Stimulated activated effector memory CD8-positive, alpha-beta T cell treated with anti-CD3 and anti-CD28 coated beads, Interleukin-12 subunit alpha, Interleukin-12 subunit beta, amount 100 ng/mL, for 72 hours (primary cell): ENCODE measurements at regions not wholly inside any gene's neighbourhood (a gene's known extent, or its start where the extent isn't known, plus 50 kb on each side); places are given as distances from the start of the nearest gene placed in this dataset.

Source experiments
- ATAC-seq: fragments of 150-1000 bp; cut with Tn5 transposase; 2 replicates; pipeline ENCODE4 v1.10.0; 2021
- DNase-seq, 2 donors: peaks; one replicate each; pipeline ENCODE4 v3.0.0; 2021 to 2022; ENCODE audit warnings: low spot score in 2 of 2
- H3K27ac Mint-ChIP-seq: one replicate; pipeline ENCODE4 v1.8.0; 2022; ENCODE audit warnings: mild to moderate bottlenecking, mixed read lengths
- H3K36me3 Mint-ChIP-seq: one replicate; pipeline ENCODE4 v1.8.0; 2022; ENCODE audit warnings: mild to moderate bottlenecking, mixed read lengths
- H3K4me1 Mint-ChIP-seq: one replicate; pipeline ENCODE4 v1.8.0; 2022; ENCODE audit warnings: mixed read lengths
- H3K4me3 Mint-ChIP-seq: one replicate; pipeline ENCODE4 v1.8.0; 2022; ENCODE audit warnings: mild to moderate bottlenecking, mixed read lengths
- H3K9me3 Mint-ChIP-seq: one replicate; pipeline ENCODE4 v1.8.0; 2022; ENCODE audit warnings: mixed read lengths

DNA sequence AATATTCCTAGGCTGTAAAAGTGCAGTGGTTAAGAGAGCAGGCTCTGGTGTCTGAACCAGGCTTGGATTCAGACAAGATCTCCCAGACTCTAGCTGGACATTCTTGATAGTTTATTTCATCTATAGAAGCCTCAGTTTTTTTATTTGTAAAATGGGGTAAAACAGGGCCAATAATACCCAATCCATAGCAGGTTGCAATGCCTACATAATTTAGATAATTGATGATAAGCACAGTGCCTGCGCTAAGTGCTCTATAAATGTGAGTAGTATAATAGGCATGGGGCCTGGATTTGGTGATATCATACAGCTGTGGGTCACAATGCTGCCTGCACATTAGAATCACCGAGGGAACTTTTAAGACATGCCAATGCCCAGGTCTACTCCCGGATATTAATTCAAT, 603.5 kb downstream of the ISL1 start:
- Mint-ChIP-seq H3K9me3 (peaks cover 2% of the 10 kb centered on the region), H3K27ac (no peak overlapping the region)

DNA sequence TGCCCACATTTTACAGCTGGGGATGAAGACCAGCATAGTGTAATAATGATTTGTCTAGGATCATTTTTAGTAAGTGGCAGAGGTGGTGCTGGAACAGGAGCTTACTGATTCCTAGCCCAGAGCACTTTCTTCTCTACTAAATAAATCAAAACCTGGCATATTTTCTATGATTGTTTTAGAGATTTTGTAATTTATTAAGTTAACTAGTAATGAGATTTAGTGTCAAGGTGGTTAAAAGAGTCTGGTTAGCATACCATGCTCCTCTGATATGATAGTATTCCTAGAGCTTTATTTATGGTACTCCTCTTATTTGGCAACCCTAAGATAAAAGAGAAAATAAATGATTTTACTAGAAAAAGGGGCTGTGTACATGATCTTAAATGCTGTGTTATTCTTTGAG, 604.0 kb downstream of the ISL1 start:
- H3K27ac Mint-ChIP-seq, result no peak overlapping the region
- no peak for ATAC-seq
- no peak overlapping the region for H3K4me3 Mint-ChIP-seq

More for the DNA sequence above, 603.5 kb downstream of the ISL1 start:
- Mint-ChIP-seq H3K4me1 (no peaks in the 10 kb centered on the region), H3K36me3 (no peaks in the 10 kb centered on the region), H3K4me3 (no peak overlapping the region)
- DNase-seq (no peak), ATAC-seq (no peak)

DNA sequence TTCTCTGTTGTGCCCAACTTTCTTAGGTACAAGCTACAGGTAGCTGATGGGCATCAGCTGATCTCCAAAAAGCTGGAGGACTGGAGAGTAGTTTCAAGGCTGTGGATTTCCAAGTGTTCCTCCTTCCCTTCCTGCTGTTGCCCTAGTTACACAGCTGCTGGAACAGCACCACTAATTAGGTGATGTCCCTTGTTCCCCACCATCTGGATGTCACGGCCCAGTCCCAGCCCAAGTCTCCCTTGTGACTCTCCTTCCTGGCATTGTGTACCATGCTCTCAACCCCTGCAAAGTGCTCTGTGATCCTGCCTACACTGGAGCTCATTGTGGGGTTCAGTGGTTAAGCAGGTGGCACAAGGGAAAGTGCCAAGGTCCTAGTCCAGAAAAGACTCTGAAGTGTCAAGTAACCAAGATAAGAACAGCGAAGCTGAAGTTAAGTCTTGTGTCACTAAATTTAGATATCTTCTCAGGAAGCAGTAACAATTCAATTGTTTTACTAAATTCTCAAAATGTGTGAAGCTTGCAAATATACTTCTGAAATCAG, 604.5 kb downstream of the ISL1 start:
- H3K27ac Mint-ChIP-seq, result no peak overlapping the region
- no peak for ATAC-seq
- H3K4me3 Mint-ChIP-seq, result no peak overlapping the region
- no peaks in the 10 kb centered on the region for H3K36me3 Mint-ChIP-seq
- no peaks in the 10 kb centered on the region for H3K4me1 Mint-ChIP-seq
- no peak for DNase-seq
- peaks cover 5% of the 10 kb centered on the region for H3K9me3 Mint-ChIP-seq

More for the DNA sequence above, 604.0 kb downstream of the ISL1 start:
- no peak for DNase-seq
- peaks cover 2% of the 10 kb centered on the region for H3K9me3 Mint-ChIP-seq
- H3K36me3 Mint-ChIP-seq, result no peaks in the 10 kb centered on the region
- H3K4me1 Mint-ChIP-seq, result no peaks in the 10 kb centered on the region

DNA sequence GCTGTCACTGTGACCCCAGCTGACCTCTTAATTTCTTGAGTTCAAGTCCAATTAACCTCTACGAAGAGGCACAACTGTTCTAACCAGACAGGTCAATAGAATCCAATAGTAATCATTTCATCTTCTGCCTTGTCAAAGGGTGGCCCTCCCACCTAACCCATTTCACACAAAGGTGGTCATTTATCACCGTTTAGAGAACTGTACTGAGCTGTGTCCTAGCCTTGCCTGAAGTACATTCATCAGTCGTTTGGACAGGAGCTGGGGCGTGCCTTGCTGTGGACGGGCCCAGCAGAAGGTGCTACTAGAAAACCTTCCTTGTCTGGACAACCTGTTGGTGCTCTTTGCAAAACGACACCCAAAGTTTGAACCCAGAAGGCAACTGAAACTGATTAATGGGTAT, 605.4 kb downstream of the ISL1 start:
- no peak overlapping the region for H3K4me3 Mint-ChIP-seq
- H3K27ac Mint-ChIP-seq, result no peak overlapping the region
- H3K36me3 Mint-ChIP-seq, result no peaks in the 10 kb centered on the region
- DNase-seq (no peak), ATAC-seq (no peak)
- H3K9me3 Mint-ChIP-seq, result peaks cover 9% of the 10 kb centered on the region
- H3K4me1 Mint-ChIP-seq, result no peaks in the 10 kb centered on the region

DNA sequence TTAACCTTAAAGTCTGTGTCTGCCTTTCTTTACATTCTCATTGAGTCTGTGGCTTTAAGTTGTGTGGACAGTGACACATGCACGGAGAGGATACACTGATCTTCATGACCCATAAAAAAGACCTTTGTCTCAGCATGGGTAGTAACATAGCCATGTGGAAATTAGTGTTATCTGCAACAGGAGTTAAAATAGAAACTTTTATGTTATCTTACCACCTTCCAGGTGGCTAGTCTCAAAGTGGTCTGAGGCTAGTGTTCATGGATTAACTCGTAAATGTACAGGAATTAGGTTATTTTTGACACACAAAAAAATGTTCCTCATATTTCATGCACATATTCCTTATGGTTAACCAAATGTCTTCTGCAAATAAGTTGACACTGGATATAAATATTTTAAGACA, 607.0 kb downstream of the ISL1 start:
- Mint-ChIP-seq H3K36me3 (no peaks in the 10 kb centered on the region), H3K4me3 (no peak overlapping the region), H3K4me1 (no peaks in the 10 kb centered on the region), H3K9me3 (peaks cover 11% of the 10 kb centered on the region), H3K27ac (no peak overlapping the region)
- DNase-seq, result no peak
- no peak for ATAC-seq

DNA sequence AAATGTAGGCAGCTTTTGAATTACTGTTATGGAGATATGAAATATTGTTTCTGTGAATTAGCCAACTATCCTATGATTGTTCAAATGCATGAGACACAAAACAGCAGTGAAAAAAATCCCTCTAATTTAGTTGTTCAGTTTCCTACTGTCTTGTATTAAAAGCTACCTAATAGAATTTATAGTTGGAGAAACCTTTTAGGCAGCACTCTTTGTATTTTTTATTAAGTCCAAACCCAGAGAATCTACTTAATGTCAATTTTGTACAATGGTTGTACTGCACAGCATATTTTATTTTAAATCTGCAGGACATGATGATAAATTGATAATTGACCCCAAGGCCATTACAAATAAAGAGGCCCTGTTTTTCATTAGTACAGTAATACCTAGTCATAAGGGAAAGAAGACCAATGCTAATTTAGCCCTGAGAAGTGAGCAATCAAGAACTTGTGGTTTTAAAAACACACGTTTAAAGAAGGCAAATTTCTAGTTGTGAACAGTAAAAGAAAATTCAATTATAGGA, 607.5 kb downstream of the ISL1 start:
- no peak overlapping the region for H3K4me3 Mint-ChIP-seq
- H3K4me1 Mint-ChIP-seq, result no peaks in the 10 kb centered on the region
- H3K27ac Mint-ChIP-seq, result no peak overlapping the region
- peaks cover 13% of the 10 kb centered on the region for H3K9me3 Mint-ChIP-seq
- ATAC-seq (no peak), DNase-seq (no peak)
- no peaks in the 10 kb centered on the region for H3K36me3 Mint-ChIP-seq

DNA sequence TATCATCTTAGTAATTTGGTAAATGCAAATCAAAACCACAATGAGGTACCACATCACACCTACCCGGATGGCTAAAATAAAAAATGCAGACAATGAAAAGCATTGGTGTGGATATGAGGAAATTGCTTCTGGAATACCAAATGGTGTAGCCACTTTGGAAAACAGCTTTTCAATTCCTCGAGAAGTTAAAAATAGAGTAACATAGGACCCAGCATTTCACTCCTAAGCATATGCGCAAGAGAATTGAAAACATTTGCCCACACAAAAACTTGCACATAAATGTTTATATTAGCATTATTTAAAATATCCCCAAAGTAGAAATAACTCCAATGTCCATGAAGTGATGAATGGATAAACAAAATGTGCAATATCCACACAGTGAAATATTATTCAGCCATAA, 608.7 kb downstream of the ISL1 start:
- no peak for DNase-seq
- Mint-ChIP-seq H3K4me1 (no peaks in the 10 kb centered on the region), H3K9me3 (peaks cover 16% of the 10 kb centered on the region), H3K4me3 (no peak overlapping the region), H3K27ac (no peak overlapping the region), H3K36me3 (no peaks in the 10 kb centered on the region)
- no peak for ATAC-seq

DNA sequence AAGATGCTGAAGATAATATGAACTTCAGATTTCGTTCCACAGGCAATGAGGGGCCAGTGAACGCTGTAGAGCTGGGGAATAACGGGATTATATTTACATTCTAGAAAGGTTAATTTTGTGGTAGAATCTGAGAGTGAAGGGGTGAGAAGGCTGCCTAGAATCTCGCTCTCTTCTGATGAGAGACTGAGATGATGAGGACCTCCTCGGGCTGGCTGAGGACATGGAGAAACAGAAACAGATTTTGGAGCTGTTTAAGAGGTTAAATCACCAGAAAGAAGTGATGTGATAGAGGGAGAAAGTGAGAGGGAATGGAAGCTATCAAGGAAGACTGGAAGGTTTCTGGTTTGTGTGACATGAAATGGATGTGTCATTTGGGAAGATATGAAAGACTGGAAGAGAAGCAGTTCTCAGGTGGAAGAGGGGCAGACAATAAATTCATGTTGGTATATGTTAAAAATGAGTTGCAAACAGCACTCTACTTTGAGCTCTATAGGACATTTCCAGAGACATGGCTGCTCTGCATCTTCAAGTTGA, 612.6 kb downstream of the ISL1 start:
- Mint-ChIP-seq H3K36me3 (no peaks in the 10 kb centered on the region), H3K9me3 (peaks cover 17% of the 10 kb centered on the region)

DNA sequence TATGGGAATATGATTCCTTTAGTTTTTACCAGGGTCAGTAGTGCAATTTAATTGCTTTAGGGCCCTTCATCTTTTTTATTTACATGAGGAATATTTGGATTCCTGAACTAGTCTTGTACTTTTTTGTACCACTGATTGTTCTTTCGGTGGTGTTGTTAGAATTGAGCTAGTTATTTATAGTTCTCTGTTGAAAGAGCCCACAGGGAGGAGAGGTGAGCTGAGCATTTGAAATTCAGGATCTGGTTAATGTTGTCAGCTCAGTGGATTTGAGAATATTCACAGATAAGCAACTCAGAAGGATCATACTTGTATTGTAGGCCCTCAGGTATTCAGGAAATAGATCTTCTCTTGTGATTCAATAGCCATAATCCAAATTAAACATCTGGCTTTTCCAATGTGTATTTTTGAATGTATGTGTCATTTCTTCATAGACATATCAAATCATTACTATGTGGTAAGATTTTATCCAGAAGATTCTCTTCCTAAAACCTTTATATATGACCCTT, 613.2 kb downstream of the ISL1 start:
- H3K4me3 Mint-ChIP-seq, result no peak overlapping the region

More for the DNA sequence above, 612.6 kb downstream of the ISL1 start:
- no peak overlapping the region for H3K4me3 Mint-ChIP-seq
- no peaks in the 10 kb centered on the region for H3K4me1 Mint-ChIP-seq
- ATAC-seq (no peak), DNase-seq (no peak)
- no peak overlapping the region for H3K27ac Mint-ChIP-seq

DNA sequence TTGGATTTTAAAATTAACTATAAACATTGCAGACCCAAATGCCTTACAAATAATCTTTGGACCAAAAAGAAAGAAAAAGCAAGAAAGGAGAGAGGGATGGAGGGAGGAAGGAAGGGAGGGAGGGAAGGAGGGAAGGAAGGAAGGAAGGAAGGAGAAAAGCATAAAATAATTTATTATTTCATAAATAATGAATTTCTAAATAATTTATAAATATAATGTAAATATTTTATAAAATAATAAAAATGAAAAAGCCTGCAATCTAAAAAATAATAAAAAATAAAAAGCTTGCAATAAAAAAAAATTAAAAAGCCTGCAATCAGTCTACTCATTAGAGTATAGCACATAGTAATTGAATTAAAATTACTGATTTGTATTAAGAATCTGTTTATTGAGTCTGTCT, 614.3 kb downstream of the ISL1 start:
- Mint-ChIP-seq H3K9me3 (peaks cover 17% of the 10 kb centered on the region), H3K27ac (no peak overlapping the region), H3K4me1 (no peaks in the 10 kb centered on the region), H3K4me3 (no peak overlapping the region), H3K36me3 (no peaks in the 10 kb centered on the region)
- ATAC-seq, result no peak
- DNase-seq, result no peak

More for the DNA sequence above, 613.2 kb downstream of the ISL1 start:
- no peak for ATAC-seq
- Mint-ChIP-seq H3K9me3 (peaks cover 17% of the 10 kb centered on the region), H3K27ac (no peak overlapping the region), H3K4me1 (no peaks in the 10 kb centered on the region), H3K36me3 (no peaks in the 10 kb centered on the region)
- no peak for DNase-seq

DNA sequence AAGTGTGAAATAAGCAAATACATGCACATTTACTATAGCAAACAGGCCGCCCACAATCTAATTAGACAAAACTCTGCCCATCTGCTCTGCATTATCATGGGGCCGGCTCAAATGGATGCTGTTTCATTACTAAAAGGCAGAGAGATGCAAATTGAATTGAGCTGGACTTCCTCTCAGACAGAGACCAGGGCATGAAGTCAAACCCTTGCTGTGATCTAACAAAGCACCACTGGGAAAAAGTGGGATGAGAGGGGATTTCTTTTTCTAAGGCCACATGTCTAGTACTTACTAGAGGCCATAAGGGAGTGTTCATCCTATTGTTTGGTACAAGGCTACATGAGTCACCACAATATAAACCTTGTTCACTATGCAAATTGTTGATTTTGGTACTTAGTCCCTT, 614.7 kb downstream of the ISL1 start:
- H3K4me1 Mint-ChIP-seq, result no peaks in the 10 kb centered on the region
- DNase-seq, result no peak
- H3K27ac Mint-ChIP-seq, result no peak overlapping the region
- no peaks in the 10 kb centered on the region for H3K36me3 Mint-ChIP-seq
- no peak for ATAC-seq
- peaks cover 12% of the 10 kb centered on the region for H3K9me3 Mint-ChIP-seq
- H3K4me3 Mint-ChIP-seq, result no peak overlapping the region

DNA sequence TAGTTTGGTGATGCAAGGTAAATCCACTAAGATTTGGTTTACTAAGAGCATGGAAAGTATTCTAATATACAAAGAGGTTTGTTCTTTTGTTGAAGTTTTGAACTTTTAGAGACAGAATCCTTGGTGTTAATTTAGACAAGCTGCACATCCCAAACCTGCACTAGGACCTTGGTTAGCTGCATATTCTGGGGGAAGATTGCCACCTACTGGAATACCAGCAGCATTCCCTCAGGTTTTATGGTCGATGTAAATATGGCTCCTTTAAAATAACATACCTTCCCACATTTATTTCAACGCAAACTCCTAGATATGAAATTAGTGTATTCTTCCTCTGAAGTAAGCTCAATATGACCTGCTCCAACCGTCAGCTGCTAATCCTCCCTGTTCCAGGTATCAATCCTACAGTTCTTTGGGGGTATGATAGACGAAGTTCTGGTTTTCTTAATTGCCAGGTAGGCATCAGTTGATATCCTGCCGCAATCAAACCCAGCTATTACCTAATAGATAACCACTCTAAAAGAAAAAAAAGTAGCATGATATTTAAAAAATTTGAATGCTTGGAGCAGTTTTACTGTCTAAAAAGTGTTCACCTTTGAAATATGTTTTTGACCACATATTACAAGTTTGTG, 624.1 kb downstream of the ISL1 start:
- Mint-ChIP-seq H3K36me3 (no peaks in the 10 kb centered on the region), H3K4me3 (no peak overlapping the region), H3K9me3 (peaks cover 2% of the 10 kb centered on the region), H3K4me1 (no peaks in the 10 kb centered on the region), H3K27ac (no peak overlapping the region)
- DNase-seq, result no peak
- no peak for ATAC-seq

DNA sequence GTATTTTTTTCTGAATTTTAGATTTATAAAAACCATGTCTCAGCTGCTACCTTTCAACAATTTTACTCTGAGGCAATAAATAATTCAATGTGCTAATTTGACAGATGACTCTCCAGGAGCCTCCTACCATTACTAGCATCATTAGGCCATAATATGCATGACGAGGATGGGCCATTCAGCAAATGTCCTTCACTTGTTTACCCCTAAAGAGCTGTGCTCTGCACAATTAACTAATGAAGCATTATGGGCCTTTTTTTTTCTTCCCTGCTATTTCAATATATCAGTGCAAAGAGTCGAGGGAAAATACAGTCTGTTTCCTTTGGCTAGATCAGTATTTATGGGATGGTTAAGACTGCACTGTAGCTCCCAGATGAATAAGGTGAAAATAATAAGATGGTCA, 627.2 kb downstream of the ISL1 start:
- Mint-ChIP-seq H3K36me3 (no peaks in the 10 kb centered on the region), H3K4me3 (no peak overlapping the region), H3K9me3 (peaks cover 3% of the 10 kb centered on the region), H3K4me1 (no peaks in the 10 kb centered on the region), H3K27ac (no peak overlapping the region)
- ATAC-seq (no peak), DNase-seq (no peak)

DNA sequence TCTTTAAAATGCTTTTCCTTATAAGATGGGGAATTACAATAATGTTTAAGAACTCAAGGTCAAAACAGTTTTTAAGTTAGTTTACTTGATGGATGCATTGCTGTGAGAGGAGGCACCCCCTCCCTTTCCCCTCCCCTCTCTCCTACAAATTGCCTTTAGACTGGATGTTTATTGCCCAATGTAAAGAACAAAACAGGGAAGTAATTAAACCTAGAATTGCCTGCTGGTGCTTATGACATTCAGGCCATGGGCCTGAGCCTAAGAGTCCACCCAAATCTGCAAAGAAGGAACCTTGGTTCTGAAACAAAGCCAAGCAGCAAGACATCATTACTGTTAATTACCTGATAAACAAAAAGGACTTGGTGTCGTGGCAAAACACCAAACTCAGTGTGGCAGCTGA, 630.3 kb downstream of the ISL1 start:
- Mint-ChIP-seq H3K36me3 (no peaks in the 10 kb centered on the region), H3K4me1 (no peaks in the 10 kb centered on the region), H3K4me3 (no peak overlapping the region), H3K27ac (no peak overlapping the region), H3K9me3 (peaks cover 5% of the 10 kb centered on the region)
- ATAC-seq, result no peak
- no peak for DNase-seq

DNA sequence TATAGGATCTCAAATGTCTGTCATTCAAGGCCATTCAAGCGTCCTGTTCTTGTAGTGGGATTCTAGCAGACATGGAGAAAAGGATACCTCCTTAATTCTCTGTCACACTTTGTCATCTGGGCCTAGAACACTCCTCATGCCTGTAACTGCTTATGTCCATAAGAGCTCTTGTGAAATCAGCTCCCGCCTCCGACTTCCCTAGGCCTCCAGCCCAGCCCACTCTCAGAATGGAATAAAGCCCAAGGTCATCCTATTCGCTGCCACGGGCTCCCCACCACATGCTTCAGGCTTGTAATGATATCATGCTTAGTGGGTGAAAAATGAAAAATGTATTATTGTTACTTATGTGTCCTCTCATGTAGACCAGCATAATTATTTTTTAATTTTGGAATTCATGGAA, 632.5 kb downstream of the ISL1 start:
- no peak for ATAC-seq
- Mint-ChIP-seq H3K4me3 (no peak overlapping the region), H3K27ac (no peak overlapping the region)

DNA sequence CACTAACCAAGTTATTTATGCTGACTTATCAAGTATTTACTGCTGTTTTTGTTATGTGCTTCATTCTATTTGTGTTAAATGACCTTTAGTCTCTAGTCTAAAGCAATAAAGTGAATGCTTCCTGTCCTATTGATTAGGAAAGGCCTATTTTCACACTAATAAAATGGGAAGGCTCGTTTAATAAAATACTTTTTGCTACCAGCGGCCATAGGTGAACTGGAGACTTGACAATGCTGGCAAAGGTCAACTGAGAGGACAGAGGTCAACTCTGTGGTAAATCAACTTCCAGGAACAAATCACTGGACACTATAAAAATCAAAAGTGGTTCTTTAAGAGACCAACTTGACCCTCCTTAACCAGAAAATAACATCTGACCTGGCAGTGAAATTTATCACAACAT, 634.3 kb downstream of the ISL1 start:
- no peak for DNase-seq
- ATAC-seq, result no peak
- no peaks in the 10 kb centered on the region for H3K36me3 Mint-ChIP-seq
- no peaks in the 10 kb centered on the region for H3K4me1 Mint-ChIP-seq
- H3K9me3 Mint-ChIP-seq, result peaks cover 8% of the 10 kb centered on the region
- H3K4me3 Mint-ChIP-seq, result no peak overlapping the region
- no peak overlapping the region for H3K27ac Mint-ChIP-seq

More for the DNA sequence above, 632.5 kb downstream of the ISL1 start:
- Mint-ChIP-seq H3K4me1 (no peaks in the 10 kb centered on the region), H3K9me3 (peaks cover 8% of the 10 kb centered on the region), H3K36me3 (no peaks in the 10 kb centered on the region)
- no peak for DNase-seq
